Right lobe of liver (tissue), 6 donors: ENCODE measurements at regions not wholly inside any gene's neighbourhood (a gene's known extent, or its start where the extent isn't known, plus 50 kb on each side); places are given as distances from the start of the nearest gene placed in this dataset.
"Not testable (repeated sequence)": the region's sequence is repeated elsewhere in the genome, so short reads cannot be mapped to it uniquely, and the experiment has no call there.

Experiments
- ATAC-seq, 4 donors: fragments of 200-7000 bp; cut with Tn5 transposase; one replicate each; pipeline ENCODE4 v1.9.1; 2020; ENCODE audit warnings: mild to moderate bottlenecking in 4 of 4, moderate library complexity in 4 of 4
- DNase-seq, 3 donors: peaks; one replicate each; pipeline ENCODE4 v3.0.0-alpha.2; 2020
- H3K27ac ChIP-seq, 3 donors: fragments of 200-600 bp; one replicate each; pipeline ENCODE4 v1.8.0; 2022
- H3K27me3 ChIP-seq, 2 donors: fragments of 200-600 bp; one replicate each; pipeline ENCODE4 v1.8.0; 2022
- H3K36me3 ChIP-seq, 4 donors: fragments of 200-600 bp; sonication (generic) in 1 of 4; one replicate each; pipeline versions ENCODE4 v1.5.1 to v1.8.0; 2017 to 2022; ENCODE audit warnings: control low read depth in 1 of 4
- H3K4me1 ChIP-seq, 4 donors: fragments of 200-600 bp; sonication (generic) in 1 of 4; one replicate each; pipeline versions ENCODE4 v1.5.1 to v1.8.0; 2017 to 2022; ENCODE audit warnings: control low read depth in 1 of 4
- H3K4me3 ChIP-seq, 3 donors: fragments of 200-600 bp; one replicate each; pipeline ENCODE4 v1.8.0; 2022
- H3K9me3 ChIP-seq, 4 donors: fragments of 200-600 bp; sonication (generic) in 1 of 4; one replicate each; pipeline versions ENCODE4 v1.5.1 to v1.8.0; 2017 to 2022; ENCODE audit warnings: control low read depth in 1 of 4
- POLR2A ChIP-seq: fragments of 450-650 bp; IDR thresholded peaks from one replicate; pipeline ENCODE4 v1.6.1; 2017; ENCODE audit warnings: antibody characterized with exemption, mild to moderate bottlenecking
- WGBS: methylation state at CpG from one replicate; pipeline ENCODE4 v1.1.6; 2018; ENCODE audit warnings: low coverage, low lambda C conversion rate; ENCODE audit not compliant: insufficient coverage; ENCODE audit errors: missing lambda C conversion rate; 5-methylcytosine and 5-hydroxymethylcytosine counted together
- intact Hi-C, 2 donors: fragments of 100-400 bp; cut with DNase I; formaldehyde crosslinking; loops; one replicate each; pipeline versions ENCODE4 v1.11.2 to v1.14.1; 2022
- TF ChIP-seq, protein P1 (sequence below), 4 donors: fragments of 200-600 bp in 3 of 4; fragments of 450-650 bp in 1 of 4; IDR thresholded peaks; one replicate each; pipeline versions ENCODE4 v1.5.1 to v1.8.0; 2016 to 2022; ENCODE audit warnings: antibody characterized with exemption in 4 of 4, mild to moderate bottlenecking in 2 of 4
- donor health status: DM: no; HTN: yes; CAD: no.
- donor health status: DM: no; HTN: no; CAD: no.
- donor health status: DM: no; HTN: no; CAD: no.
- donor health status: DM: no; HTN: yes; CAD: no.
- donor health status: DM: no; HTN: yes; CAD: no.

DNA sequence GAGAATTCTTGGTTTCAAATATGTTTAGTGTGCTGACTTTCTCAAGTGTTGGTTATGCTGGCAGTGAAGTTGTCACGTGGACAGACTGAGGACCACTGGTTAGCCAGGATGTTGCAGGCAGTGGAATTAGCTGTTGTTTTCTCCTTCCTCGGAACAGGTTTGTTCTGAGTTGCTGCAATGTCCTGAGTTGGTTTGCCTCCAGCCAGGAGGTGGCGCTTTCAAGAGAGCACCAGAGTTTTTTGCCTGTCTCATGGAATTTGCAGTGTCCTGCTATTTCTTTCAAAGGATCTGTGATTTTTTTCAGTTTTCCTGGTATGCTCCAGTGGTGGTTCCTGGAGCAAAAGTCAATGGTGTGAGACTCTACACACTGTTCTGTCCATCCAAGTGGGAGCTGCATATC lies 158.1 kb upstream of the CXorf66 start:
- Histone ChIP-seq H3K27ac (no peak overlapping the region), H3K9me3 (no peaks in the 10 kb centered on the region), H3K36me3 (no peaks in the 10 kb centered on the region), H3K4me1 (no peaks in the 10 kb centered on the region), H3K27me3 (peaks cover 0 to 5% of the 10 kb centered on the region in 2 donors), H3K4me3 (no peak overlapping the region)
- no peak for TF ChIP-seq POLR2A
- TF ChIP-seq, protein P1, sequence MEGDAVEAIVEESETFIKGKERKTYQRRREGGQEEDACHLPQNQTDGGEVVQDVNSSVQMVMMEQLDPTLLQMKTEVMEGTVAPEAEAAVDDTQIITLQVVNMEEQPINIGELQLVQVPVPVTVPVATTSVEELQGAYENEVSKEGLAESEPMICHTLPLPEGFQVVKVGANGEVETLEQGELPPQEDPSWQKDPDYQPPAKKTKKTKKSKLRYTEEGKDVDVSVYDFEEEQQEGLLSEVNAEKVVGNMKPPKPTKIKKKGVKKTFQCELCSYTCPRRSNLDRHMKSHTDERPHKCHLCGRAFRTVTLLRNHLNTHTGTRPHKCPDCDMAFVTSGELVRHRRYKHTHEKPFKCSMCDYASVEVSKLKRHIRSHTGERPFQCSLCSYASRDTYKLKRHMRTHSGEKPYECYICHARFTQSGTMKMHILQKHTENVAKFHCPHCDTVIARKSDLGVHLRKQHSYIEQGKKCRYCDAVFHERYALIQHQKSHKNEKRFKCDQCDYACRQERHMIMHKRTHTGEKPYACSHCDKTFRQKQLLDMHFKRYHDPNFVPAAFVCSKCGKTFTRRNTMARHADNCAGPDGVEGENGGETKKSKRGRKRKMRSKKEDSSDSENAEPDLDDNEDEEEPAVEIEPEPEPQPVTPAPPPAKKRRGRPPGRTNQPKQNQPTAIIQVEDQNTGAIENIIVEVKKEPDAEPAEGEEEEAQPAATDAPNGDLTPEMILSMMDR (IDR thresholded peaks at IDR 0.05): peak; percentile 6 to 47 (median 22)
- intact Hi-C loops: loop anchor here (10.0 kb wide), 2 partner anchors 59 to 541 kb away; no protein-coding TSS in a partner anchor
- WGBS: 0% methylated on average over 3 of the region's 3 CpGs
- peak in 1 of 4 donors; percentile 31 for ATAC-seq
- no peak for DNase-seq

DNA sequence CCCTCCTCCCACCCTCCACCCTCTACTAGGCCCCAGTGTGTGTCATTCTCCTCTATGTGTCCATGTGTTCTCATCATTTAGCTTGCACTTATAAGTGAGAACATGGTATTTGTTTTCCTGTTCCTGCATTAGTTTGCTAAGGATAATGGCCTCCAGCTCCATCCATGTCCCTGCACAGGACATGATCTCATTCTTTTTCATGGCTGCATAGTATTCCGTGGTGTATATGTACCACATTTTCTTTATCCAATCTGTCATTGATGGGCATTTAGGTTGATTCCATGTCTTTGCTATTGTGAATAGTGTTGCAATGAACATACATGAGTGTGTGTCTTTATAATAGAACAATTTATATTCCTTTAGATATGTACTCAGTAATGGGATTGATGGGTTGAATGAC lies 148.7 kb upstream of the CXorf66 start:
- H3K27me3 ChIP-seq, H3K4me1 ChIP-seq, H3K9me3 ChIP-seq, ATAC-seq, H3K36me3 ChIP-seq, H3K27ac ChIP-seq, DNase-seq, H3K4me3 ChIP-seq, intact Hi-C loops: not testable (repeated sequence)
- WGBS: 50% methylated on average over 1 of the region's 1 CpG

DNA sequence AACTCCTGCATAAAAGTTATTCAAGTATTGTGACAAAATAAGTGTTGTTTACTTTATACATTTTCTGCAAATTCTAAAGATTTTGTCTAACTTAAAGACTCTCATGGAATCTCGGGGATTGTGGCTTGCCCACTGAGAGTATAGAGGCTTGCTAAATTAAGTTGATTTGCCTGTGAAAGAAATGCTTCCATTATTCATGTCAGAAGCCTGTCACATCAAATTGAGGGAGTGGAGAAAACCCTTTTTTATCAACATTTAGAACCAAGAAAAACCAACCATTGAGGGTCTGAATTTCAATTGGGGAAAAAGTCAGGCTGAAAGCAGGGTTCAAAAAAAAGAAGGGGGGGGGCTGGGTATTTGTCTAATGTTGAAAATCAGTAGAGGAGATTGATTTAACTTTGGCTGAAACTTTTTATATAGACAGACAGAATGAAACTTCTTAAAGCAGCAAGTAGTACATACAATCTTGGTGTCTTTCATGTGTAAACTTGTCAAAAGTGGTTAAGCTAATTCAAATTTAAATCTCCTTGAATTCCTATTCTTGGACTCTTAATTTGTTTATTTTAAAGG lies 144.8 kb upstream of the CXorf66 start:
- Histone ChIP-seq H3K27me3 (no peaks in the 10 kb centered on the region), H3K4me1 (no peaks in the 10 kb centered on the region), H3K4me3 (no peak overlapping the region), H3K9me3 (no peaks in the 10 kb centered on the region), H3K36me3 (no peaks in the 10 kb centered on the region), H3K27ac (no peak overlapping the region)
- no peak for DNase-seq
- intact Hi-C loops: no loop called here
- WGBS: 25% methylated on average over 1 of the region's 1 CpG
- ATAC-seq: no peak
- TF ChIP-seq POLR2A: no peak
- TF ChIP-seq, protein P1 (IDR thresholded peaks at IDR 0.05): no peak

DNA sequence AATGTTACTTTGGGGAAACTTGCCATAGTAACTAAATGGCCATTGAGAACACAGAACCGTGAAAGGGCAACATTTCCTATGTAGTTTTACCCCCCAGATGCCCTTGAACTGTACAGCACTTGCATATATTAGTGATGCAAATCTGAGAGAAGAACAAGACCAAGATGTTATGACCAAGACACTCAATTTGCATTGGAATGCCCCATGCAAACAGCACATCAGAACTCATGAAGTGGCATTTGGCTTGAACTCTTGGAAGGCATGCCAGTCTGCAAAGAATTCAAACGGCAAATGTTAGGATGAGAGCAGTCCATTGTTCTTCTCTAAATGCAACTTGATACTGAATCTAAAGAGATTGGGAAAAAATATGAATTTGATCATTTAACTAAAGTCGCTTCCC lies 139.4 kb upstream of the CXorf66 start:
- H3K9me3 ChIP-seq: no peaks in the 10 kb centered on the region
- TF ChIP-seq, protein P1 (IDR thresholded peaks at IDR 0.05): no peak
- no peak for TF ChIP-seq POLR2A
- intact Hi-C loops: no loop called here
- H3K4me1 ChIP-seq: no peaks in the 10 kb centered on the region
- H3K27ac ChIP-seq: no peak overlapping the region
- no peaks in the 10 kb centered on the region for H3K36me3 ChIP-seq
- WGBS: 43% methylated on average over 3 of the region's 3 CpGs
- H3K4me3 ChIP-seq: no peak overlapping the region
- H3K27me3 ChIP-seq: peaks cover 0 to 5% of the 10 kb centered on the region in 2 donors
- no peak for DNase-seq
- no peak for ATAC-seq

DNA sequence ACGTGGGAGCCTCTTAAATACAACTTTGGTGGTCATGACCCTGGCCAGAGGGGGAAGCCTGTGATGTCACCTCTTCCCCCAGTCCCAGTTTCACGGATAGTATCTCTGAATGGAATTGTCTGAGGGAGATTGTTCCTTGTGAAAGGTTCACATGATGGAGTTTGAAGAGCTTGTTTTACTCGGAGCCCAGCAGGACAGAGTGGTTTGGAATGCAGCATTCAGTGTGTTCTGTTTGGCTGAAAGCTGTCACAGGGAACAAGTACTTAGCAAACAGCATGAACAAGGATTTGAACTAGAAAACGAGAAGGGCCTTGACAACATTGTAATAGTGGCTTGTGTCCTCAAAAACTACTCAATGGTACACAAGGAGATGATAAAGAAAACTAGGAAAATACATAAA lies 133.9 kb upstream of the CXorf66 start:
- no peak overlapping the region for H3K4me3 ChIP-seq
- intact Hi-C loops: no loop called here
- 20% methylated on average over 4 of the region's 4 CpGs for WGBS
- ATAC-seq (no peak), DNase-seq (no peak)
- no peaks in the 10 kb centered on the region for H3K9me3 ChIP-seq
- H3K27me3 ChIP-seq: peaks cover 0 to 5% of the 10 kb centered on the region in 2 donors
- H3K36me3 ChIP-seq: no peaks in the 10 kb centered on the region
- no peaks in the 10 kb centered on the region for H3K4me1 ChIP-seq
- no peak for TF ChIP-seq POLR2A
- TF ChIP-seq, protein P1 (IDR thresholded peaks at IDR 0.05): no peak
- H3K27ac ChIP-seq: no peak overlapping the region
